Body of pancreas (tissue), 4 donors: ENCODE measurements at regions not wholly inside any gene's neighbourhood (a gene's known extent, or its start where the extent isn't known, plus 50 kb on each side); places are given as distances from the start of the nearest gene placed in this dataset.

Experiments
- POLR2A ChIP-seq, 3 donors: fragments of 450-650 bp; IDR thresholded peaks; one replicate each; pipeline ENCODE4 v1.6.1; 2016; ENCODE audit warnings: antibody characterized with exemption in 3 of 3, mild to moderate bottlenecking in 2 of 3
- TF ChIP-seq, protein P1 (sequence below), 7 experiments: fragments of 450-650 bp in 4 of 7; fragments of 200-600 bp in 3 of 7; sonication (generic) in 3 of 7; IDR thresholded peaks; one replicate each; pipeline ENCODE4 v1.5.1; 2016 to 2019; ENCODE audit warnings: antibody characterized with exemption in 7 of 7

DNA sequence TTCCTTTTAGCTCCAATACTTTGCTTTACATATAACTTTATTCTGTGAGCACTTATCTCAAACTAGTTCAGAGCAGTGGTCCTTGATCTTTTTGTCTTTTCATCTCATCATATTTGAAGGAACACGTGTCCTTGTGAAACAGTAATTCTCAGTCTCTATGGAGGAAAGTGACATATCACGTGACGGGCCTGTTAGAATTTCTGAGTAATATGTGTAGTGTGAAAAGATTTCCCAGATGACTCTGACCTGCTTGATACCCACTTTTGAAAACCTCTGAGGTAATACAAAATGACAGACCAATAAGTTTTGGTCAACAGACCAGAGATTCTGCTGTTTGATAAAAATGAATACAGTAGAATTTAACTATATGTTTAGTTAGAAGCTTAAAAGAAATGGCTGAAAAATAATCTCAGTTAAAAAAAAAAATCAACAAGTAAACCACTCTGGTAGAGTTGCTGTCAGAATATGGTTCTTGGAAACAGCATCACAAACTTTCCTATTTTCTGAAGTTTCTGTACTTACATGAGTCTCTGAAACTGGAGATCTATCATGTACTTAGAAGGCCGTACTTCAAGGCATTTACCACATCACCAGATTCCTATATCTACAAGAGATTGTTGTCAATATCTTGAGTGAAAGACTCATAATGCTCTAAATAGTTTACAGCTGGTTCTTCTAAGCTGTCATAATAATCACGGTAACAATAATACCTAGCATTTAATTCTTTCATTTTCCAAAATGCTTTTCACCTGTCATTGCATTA, 590.2 kb upstream of the TBL1XR1 start:
- TF ChIP-seq, protein P1, sequence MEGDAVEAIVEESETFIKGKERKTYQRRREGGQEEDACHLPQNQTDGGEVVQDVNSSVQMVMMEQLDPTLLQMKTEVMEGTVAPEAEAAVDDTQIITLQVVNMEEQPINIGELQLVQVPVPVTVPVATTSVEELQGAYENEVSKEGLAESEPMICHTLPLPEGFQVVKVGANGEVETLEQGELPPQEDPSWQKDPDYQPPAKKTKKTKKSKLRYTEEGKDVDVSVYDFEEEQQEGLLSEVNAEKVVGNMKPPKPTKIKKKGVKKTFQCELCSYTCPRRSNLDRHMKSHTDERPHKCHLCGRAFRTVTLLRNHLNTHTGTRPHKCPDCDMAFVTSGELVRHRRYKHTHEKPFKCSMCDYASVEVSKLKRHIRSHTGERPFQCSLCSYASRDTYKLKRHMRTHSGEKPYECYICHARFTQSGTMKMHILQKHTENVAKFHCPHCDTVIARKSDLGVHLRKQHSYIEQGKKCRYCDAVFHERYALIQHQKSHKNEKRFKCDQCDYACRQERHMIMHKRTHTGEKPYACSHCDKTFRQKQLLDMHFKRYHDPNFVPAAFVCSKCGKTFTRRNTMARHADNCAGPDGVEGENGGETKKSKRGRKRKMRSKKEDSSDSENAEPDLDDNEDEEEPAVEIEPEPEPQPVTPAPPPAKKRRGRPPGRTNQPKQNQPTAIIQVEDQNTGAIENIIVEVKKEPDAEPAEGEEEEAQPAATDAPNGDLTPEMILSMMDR (IDR thresholded peaks at IDR 0.05), result no peak
- TF ChIP-seq POLR2A (IDR thresholded peaks at IDR 0.05), result no peak
